ENCODE measurements at regions not wholly inside any gene's neighbourhood (a gene's known extent, or its start where the extent isn't known, plus 50 kb on each side); places are given as distances from the start of the nearest gene placed in this dataset.

DNA sequence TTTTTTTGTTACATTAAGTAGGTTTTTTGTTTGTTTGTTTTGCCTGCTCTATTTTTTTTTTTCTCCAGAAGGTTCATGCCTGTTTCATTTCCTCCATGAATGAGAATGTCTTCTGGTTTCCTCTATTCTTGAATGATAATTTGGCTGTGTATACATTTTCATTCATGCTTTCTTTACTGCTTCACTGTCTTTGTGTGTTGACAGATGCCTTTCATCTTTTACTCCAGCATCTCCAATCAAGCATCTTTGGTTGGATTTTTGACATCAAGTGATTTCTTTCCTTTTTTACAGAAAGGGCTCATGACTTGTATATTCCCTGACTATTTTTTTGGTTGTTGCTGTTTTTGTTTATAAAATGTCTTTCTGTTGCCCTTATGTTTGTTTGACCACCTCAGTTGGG is 156.5 kb downstream of the MDFIC start:
- TF ChIP-seq CTCF (conservative IDR thresholded peaks at IDR 0.05; ENCODE audit: low read length), result no peak
- no peak for TF ChIP-seq EZH2phosphoT487 (IDR thresholded peaks at IDR 0.05; ENCODE audit: borderline replicate concordance, low read depth, low read length)
